HG02642 (cell line): ENCODE measurements at regions not wholly inside any gene's neighbourhood (a gene's known extent, or its start where the extent isn't known, plus 50 kb on each side); places are given as distances from the start of the nearest gene placed in this dataset.

Experiments
- ATAC-seq: cut with Tn5 transposase; IDR thresholded peaks from one replicate; pipeline ENCODE4 v1.9.1; 2021; ENCODE audit warnings: mild to moderate bottlenecking; ENCODE audit not compliant: unreplicated experiment, poor library complexity

DNA sequence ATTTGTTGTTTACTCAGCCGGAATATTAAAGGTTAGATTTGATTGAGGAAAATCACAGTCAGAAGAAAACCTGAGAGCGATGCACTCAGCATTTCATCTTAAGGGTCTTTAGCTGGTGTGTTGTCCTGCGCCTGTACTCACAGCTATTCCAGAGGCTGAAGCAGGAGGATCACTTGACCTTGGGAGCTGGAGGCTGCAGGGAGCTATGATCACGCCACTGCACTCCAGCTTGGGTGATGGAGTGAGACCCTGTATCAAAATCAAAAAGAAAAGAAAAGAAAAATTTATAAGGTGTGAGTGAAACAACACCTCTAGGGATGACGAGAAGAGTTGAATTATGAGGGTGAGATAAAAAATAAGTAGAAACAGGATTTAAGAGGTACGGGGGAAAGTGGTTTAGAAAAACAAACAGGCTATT, 165.0 kb downstream of the TRIM27 start:
- ATAC-seq = no peak

DNA sequence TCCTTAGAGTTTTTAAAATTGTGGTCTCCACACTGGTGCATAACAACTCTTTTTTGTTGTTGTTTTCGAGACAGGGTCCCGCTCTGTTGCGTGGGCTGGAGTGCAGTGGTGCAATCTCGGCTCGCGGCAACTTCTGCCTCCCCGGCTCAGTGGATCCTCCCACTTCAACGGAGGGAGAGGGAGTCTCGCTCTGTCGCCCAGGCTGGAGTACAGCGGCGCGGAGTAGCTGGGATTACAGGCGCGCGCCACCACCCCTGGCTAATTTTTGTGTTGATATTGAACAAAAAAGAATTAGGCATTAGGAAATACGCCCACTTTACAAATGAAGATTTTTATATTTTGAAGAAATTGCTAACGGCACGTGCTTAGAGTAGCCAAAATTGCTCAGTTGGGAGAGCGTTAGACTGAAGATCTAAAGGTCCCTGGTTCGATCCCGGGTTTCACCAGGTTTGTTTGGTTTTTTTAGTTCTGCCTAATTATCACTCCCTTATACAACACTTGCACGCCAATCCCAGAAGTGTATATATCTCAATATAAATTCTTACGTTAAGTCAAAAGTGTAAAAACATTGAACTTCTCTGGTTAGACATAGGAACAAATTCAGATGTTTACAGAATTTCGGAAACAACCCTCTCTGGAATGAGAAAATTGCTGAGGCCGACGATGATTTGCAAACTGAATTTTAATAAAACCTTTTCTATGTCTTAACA, 159.6 kb downstream of the TRIM27 start:
- ATAC-seq = no peak

DNA sequence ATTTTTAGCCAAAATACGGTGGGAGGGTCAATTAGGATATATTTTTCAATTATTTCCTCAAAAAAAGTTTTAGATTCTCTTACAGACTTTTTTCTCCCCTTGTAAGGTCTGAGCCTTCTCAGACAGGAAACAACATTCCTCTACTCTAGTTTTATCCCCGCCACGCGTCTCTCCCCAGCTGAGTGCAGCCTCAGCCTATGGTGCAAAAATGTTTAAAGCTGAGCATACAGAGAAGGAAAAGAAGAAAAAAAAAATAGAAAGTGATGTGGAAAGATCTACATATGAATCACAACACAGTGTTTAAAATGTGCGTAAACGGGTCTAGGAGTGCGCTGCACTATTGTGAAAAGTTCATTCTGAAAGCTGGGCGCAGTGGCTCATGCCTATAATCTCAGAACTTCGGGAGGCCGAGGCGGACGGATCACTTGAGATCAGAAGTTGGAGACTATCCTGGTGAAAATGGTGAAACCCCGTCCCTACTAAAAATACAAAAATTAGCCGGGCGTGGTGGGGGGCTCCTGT, 159.0 kb downstream of the TRIM27 start:
- no peak for ATAC-seq

DNA sequence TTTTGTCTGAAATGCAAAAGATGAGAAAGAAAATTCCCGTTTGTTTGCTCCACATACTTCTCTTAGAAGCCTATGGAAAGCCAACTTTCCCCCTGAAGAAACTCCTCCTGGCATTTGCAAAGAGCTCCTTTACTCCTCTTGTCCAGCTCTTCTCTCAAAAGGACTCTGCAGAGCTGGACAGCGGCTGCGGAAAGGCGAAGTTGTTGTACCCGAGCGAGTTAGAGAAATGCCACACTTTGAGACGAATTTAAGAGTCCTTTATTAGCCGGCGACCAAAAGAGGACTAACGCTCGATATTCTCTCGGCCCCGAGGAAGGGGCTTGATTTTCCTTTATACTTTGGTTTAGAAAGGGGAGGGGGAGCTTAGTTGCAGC, 157.8 kb downstream of the TRIM27 start:
- no peak for ATAC-seq

DNA sequence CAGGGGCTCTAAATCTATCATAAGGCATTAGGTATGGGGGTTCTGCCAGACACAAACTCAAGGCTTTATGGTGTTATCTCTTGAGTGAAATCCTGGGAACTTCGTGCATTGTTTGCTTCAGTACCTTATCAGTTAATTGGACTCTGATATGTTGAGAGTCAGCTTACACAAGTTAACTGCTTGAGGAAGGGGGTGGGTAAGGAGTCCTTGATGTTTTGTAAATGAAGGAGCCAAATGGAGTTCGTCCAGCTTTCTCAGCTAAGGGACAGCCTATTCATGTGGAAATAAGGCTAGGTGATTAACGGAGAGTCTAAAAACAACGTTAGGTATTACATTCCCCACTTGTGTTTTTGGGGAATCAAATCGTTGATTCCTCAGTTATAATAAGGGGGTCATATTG, 157.4 kb downstream of the TRIM27 start:
- ATAC-seq = no peak

DNA sequence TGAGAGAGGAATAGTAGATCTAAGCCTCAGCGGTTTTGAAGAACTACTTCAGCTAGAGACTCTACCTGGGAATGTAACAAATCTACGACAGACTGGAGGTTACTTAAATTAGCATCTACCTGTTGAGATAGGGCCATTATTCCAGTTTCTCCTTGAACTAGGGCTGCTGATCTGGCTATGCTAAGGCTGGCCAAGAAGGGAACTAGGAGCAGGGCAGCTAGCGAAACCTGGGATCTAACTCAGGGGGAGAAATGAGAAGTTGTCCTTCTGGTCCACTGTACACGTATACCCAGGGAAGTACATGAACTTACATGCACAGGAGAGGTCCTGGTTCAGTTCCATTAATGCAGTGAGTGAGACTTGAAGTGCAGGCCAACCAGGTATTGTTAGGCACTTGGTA, 156.7 kb downstream of the TRIM27 start:
- ATAC-seq = no peak

DNA sequence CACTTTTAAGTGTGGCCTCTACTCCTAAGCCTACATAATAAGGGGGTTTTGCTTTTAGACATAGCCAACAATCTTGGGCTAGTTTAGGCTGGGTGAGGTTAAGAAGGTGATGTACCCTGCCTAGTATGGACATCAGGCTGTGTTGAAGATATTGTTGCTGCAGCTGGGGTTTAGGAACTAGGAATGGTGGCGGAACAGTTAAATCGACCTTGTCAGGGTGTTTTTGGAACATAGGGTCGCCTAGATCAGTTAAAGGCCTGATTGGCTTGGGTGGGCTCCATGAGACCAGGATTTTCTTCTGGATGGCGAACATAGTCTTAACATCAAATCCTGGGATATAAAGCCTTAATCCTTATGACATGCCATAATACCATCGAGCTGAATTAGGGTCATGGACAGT, 156.1 kb downstream of the TRIM27 start:
- no peak for ATAC-seq

DNA sequence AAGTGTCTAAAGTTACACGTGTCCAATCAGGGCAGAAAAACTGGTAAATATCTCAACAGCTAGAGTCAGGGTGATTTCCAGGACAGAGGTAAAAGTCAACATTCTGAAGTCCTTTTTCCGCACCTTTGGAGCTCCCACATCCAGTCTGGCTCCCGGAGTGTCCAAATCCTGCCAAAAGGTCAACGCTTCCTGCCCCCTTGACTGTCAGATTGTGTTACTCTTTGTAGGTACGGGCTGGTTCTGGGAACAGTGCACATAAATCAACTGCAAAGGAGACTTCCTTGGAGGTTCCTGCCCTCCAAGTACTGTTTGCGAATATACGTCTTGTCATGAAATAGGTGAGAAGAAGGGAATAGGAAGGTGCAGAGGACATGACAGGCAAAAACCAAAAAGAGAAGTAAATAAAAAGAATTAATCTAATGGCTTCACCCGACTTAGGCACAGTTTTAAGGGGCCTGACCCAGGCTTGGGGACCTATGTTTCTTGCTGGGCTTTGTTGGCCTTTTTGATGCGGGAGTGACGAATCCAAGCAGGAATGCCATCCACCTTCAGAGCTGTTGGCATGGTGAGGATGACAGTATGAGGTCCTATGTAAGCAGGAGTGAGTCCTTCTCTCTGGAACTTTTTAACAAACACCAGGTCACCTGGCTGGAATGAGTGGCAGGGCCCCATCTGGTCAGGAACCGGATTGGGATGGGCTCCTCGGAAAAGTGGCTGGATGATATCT, 155.4 kb downstream of the TRIM27 start:
- ATAC-seq = no peak

DNA sequence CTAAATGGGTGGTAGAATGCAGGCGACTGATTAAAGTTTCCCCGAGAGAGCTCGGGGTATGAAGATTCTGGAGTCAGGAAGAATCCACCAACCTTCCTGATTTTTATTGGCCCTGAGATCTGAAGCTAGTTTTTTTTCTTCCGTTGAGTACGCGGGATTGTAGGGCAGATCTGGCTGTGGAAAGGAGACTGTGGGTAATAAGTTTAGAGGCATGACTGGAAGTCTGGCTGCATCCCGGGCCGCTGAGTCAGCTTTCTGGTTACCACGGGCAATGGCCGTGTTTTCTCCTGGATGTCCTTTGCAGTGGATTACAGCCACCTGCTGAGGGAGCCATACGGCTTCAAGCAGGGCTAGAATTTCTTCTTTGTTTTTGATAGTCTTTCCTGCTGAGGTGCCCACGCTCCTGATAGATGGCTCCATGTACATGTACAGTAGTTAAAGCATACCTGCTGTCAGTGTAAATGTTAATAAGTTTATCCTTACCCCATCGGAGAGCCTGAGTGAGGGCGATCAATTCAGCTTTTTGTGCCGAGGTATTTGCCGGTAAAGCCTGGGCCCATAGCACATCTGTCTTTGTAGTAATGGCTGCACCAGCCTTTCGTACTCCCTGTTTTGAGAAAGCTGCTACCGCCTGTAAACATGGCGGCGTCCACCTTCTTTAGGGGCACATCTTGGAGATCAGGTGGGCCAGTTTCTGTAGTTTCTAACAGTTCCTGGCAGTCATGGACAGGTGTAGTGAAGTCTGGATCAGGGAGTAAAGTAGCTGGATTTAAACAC, 154.0 kb downstream of the TRIM27 start:
- ATAC-seq = no peak

DNA sequence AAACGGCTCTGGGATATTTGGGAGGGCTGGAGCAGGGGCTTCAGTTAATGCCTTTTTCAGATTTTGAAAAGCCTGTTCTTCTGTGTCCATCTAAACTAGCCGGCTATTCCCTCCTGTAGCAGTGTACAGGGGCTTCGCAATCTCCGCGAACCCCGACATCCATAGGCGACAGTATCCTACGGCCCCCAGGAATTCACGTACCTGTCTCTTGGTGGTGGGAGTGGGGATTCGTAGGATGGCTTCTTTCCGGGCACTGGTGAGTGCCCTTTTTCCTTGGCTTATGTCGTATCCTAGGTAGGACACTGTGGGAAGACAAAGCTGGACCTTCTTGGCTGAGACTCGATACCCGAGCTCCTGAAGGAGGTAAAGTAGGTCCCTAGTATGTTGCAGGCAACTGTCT, 153.1 kb downstream of the TRIM27 start:
- ATAC-seq = no peak

DNA sequence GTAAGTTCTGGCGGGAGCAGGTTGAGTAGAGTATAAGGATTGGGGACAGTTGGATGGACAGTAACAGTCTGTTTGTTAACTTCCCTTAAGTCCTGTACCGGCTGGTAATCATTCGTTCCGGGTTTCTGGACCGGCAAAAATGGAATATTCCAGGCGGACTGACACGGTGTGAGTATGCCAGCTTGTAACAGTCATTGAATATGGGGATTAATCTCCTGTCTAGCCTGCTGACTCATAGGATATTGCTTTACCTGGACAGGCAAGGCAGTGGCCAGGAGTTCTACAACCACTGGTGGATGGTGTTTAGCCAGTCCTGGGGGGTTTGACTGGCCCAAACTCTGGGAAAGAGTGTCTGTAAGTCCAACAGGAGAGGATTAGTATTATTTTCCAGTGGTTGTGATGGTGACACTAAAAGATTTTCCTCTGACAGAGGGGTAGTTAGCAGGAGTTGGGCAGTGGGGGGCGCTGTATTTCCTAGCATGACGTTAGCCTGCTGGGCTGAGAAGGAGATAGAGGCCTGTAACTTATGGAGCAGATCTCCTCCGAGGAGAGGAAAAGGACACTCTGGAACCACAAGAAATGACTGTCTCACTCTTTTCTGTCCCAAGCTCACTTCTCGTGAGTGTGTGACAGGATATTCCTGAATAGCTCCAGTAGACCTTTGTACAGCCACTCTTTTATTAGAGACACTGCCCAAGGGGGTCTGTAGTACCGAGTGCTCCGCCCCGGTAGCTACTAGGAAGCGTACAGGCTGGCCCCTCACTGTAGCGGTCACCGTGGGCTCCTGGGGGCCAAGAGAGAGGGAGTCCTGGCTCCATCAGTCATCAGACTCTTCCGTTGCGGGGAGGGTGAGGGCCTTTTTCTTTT, 152.2 kb downstream of the TRIM27 start:
- ATAC-seq = no peak

DNA sequence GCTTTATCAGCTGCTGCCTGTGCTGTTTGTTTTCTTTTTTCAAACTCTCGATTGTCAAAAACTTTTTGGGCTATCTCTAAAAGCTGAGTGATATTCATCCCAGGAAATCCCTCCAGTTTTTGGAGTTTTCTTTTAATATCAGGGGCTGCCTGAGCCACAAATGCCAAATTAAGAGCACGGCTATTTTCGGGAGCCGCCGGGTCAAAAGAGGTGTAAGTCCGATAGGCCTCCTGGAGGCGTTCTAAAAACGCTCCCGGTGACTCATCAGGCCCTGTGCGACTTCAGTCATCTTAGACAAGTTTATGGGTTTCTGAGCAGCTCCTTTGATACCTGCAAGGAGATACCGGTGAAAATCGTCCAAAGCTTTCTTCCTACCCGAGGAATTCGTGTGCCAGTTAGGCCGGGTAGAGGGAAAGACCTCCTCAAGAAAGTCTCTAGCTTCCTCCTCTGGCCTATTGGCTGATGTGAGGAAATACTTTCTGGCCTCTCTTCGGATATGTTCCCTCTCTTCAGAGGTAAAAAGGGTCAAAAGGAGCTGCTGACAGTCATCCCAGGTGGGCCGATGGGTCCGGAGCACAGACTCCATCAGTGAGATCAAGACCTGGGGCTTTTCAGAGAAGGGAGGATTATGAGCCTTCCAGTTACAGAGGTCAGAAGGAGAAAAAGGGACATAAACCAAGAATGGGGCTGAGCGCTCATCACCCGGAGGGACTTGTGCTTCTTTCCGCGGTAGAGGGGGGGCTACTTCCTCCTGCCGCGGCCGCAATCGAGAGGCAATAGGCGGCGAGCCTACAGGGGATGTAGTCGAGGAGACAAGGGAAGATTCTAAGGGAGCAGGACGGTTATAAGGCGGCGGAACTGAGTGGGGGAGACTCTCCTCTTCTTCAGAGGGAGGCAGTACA, 151.1 kb downstream of the TRIM27 start:
- no peak for ATAC-seq

DNA sequence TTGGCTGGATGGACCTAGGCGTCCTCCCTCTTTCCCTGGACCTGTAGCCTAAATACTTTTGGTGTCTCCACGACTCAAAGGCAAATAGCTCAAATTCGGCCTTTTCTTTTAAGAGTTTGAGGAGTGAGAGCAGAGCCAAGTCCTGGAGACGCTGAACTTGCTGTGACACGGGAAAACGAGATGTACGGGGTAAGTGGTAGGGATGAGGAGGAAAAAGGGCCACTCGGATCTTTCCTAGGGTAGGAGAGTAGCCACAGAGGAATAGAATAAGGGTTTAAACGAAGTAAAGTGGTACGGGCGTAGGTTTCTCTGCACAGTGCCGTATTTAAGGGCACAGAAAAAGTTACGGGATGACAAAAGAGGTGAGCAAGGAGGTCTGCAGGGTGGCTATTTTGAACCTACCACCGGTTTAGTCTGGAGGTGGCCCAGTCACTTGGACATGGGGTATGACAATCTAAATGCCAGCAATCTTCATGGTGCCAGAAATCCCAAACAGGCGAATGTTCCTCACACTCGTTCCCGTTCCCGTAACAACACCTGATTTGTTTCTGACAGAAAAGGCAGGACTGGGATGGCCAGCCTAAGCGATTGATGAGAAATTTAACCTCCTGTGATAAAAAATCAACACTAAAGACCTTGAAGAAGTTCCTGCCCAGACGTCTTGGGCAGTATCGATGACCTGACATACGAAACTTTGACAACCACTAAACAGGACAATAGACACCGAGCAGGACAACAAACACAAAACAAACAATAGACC, 149.3 kb downstream of the TRIM27 start:
- ATAC-seq = no peak

DNA sequence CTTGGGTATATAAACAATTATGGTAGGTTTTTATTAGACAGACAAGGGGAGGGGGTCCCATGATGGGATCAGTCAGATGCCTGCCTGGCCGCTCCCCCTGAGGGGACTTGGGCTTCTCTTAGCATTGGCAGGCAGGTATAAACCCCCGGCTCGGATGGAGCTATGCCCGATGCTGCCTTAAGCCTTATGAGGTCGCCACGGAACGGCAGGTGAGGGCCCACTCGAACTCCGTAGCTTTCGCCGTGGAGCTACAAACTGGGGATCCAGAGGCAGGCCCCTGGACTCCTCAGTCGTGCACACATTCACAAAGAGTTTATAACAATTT, 148.8 kb downstream of the TRIM27 start:
- ATAC-seq = no peak

DNA sequence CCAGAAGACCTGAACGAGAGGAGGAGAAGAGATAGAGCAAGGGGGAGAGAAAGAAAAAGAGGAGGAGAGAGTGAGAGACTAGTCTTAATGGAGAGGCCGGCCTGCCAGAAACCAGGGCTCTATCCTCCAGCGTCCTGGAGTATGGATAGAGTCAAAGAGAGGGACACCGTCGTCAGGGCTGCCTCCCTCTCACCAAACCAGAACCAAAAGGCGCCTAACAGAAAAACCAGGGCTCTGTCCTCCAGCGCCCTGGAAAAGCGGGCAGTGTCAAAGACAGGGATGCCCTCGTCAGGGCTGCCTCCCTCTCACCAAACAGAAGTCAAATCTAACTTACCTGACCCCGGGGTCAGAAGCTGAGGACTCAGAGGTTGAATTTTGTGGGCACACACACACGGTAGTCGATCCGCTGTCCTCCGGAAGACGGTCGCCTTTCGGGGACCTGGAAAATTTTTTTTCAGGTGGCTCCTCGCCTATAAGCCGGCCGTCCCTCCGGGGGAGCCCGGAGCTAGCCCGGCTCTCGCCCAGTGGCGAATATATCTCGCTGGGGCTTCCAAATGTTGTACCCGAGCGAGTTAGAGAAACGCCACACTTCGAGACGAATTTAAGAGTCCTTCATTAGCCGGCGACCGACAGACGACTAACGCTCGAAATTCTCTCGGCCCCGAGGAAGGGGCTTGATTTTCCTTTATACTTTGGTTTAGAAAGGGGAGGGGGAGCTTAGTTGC, 148.2 kb downstream of the TRIM27 start:
- no peak for ATAC-seq

DNA sequence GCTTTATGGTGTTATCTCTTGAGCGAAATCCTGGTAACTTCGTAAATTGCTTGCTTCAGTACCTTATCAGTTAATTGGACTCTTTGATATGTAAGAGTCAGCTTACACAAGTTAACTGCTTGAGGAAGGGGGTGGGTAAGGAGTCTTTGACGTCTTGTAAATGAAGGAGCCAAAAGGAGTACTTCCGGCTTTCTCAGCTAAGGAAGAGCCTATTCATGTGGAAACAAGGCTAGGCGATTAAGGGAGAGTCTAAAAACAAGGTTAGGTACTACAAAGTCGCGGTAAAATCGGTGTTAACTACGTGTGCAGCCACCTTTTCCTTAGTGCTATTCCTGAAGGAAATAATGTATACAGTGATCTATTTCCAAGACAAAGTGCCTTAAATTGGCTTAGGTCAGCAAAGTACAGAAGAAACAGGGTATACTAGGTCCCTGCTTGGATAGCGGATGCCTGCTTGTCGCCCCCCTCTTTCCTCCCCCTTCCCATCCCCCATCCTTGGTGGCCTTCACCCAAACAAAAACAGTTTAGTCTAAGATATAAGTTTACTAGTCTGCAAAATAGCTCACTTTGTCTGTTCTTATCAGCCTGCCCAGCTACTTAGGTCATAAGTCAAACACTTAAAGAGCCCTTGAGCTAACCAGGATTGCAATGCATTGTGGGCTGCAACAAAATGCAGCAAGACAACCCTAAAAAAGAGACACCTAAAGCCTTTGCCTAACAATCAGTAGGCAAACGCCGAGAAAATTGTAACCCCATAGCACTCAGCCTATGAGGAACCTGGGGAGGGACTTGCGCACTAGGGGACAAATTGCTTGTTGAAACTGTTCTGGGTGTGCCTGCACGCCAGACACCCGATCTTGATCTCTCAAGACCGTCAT, 147.3 kb downstream of the TRIM27 start:
- no peak for ATAC-seq

DNA sequence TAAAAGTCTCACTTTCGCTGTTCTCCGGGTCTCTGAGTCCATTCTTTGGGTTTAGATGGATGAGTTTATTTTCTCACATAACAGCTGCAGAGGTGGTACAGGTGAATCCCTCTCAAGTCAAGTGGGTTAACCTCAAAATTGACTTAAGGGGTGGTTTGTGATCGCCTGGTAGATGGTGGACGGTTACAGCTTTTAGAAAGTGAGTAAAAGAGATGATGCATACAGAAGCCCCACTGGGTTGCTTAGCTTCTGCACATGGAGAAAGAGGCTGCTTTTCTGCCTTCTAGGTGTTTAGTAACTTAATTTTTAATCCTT, 146.7 kb downstream of the TRIM27 start:
- no peak for ATAC-seq
